ENCODE measurements at regions not wholly inside any gene's neighbourhood (a gene's known extent, or its start where the extent isn't known, plus 50 kb on each side); places are given as distances from the start of the nearest gene placed in this dataset.

GRCh38 chr18:25962919-25963318, 127.5 kb downstream of the SS18 start:
- Histone ChIP-seq H3K9me3 (no peaks in the 10 kb centered on the region), H3K27ac (no peak overlapping the region), H3K4me3 (no peak overlapping the region), H3K36me3 (no peaks in the 10 kb centered on the region), H3K27me3 (peaks cover 0 to 9% (median 0%) of the 10 kb centered on the region in 3 donors), H3K4me1 (no peaks in the 10 kb centered on the region)
- no peak for TF ChIP-seq CTCF (IDR thresholded peaks at IDR 0.05)
- 75 to 93% (median 86%) methylated on average over 2 of the region's 2 CpGs for WGBS, 5 donors
- DNase-seq: no peak
- intact Hi-C loops (cut with DNase I; ENCODE audit: low total_unique reads): no loop called here

GRCh38 chr18:25962176-25962575, 128.2 kb downstream of the SS18 start:
- no peak for DNase-seq
- 79 to 87% (median 84%) methylated on average over 4 of the region's 4 CpGs for whole genome bisulfite sequencing, 5 donors
- Histone ChIP-seq H3K27ac (no peak overlapping the region), H3K4me1 (no peaks in the 10 kb centered on the region), H3K9me3 (no peaks in the 10 kb centered on the region), H3K27me3 (peaks cover 0 to 9% (median 0%) of the 10 kb centered on the region in 3 donors), H3K36me3 (no peaks in the 10 kb centered on the region), H3K4me3 (no peak overlapping the region)
- TF ChIP-seq POLR2A (IDR thresholded peaks at IDR 0.05) (no peak), POLR2AphosphoS5 (IDR thresholded peaks at IDR 0.05) (no peak), CTCF (IDR thresholded peaks at IDR 0.05) (no peak), EP300 (IDR thresholded peaks at IDR 0.05) (no peak)
- intact Hi-C loops (cut with DNase I; ENCODE audit: low total_unique reads): no loop called here

- H3K36me3 ChIP-seq: no peaks in the 10 kb centered on the region
- no peak for DNase-seq
- 48 to 61% (median 50%) methylated on average over 4 of the region's 4 CpGs for WGBS, 5 donors
- no peak for TF ChIP-seq CTCF (IDR thresholded peaks at IDR 0.05)
- no peak for TF ChIP-seq EP300 (IDR thresholded peaks at IDR 0.05)
- TF ChIP-seq POLR2A (IDR thresholded peaks at IDR 0.05): no peak
- no peak for TF ChIP-seq POLR2AphosphoS5 (IDR thresholded peaks at IDR 0.05)
- H3K27ac ChIP-seq: no peak overlapping the region
- no peaks in the 10 kb centered on the region for H3K27me3 ChIP-seq
- H3K9me3 ChIP-seq: no peaks in the 10 kb centered on the region
- intact Hi-C loops (cut with DNase I; ENCODE audit: low total_unique reads): no loop called here
- H3K4me3 ChIP-seq: no peak overlapping the region
- H3K4me1 ChIP-seq: peaks cover 0 to 6% (median 0%) of the 10 kb centered on the region in 4 donors
Measured at GRCh38 chr18:25957017-25957416, 133.4 kb downstream of the SS18 start.

GRCh38 chr18:25953111-25953510, 137.3 kb downstream of the SS18 start:
- DNase-seq: no peak
- intact Hi-C loops (cut with DNase I; ENCODE audit: low total_unique reads): no loop called here
- Histone ChIP-seq H3K27ac (no peak overlapping the region), H3K27me3 (no peaks in the 10 kb centered on the region), H3K4me1 (peaks cover 0 to 6% (median 0%) of the 10 kb centered on the region in 4 donors), H3K4me3 (no peak overlapping the region), H3K9me3 (no peaks in the 10 kb centered on the region), H3K36me3 (no peaks in the 10 kb centered on the region)
- TF ChIP-seq POLR2AphosphoS5 (IDR thresholded peaks at IDR 0.05) (no peak), CTCF (IDR thresholded peaks at IDR 0.05) (no peak), POLR2A (IDR thresholded peaks at IDR 0.05) (no peak), EP300 (IDR thresholded peaks at IDR 0.05) (no peak)
- 93 to 97% (median 95%) methylated on average over 3 to 4 of the region's 4 CpGs for WGBS, 5 donors
